ENCODE measurements at regions not wholly inside any gene's neighbourhood (a gene's known extent, or its start where the extent isn't known, plus 50 kb on each side); places are given as distances from the start of the nearest gene placed in this dataset.

GRCh38 chr5:89080467-89081116 is 197.6 kb upstream of the MEF2C start:
- TF ChIP-seq EP300 (IDR thresholded peaks at IDR 0.05) = no peak
- no peak for TF ChIP-seq CTCF (IDR thresholded peaks at IDR 0.05)
- TF ChIP-seq POLR2A (IDR thresholded peaks at IDR 0.05) = no peak
- TF ChIP-seq POLR2AphosphoS5 (IDR thresholded peaks at IDR 0.05) = no peak
- H3K4me1 ChIP-seq = no peaks in the 10 kb centered on the region
- no peak for ATAC-seq
- H3K9me3 ChIP-seq = no peaks in the 10 kb centered on the region
- no peaks in the 10 kb centered on the region for H3K36me3 ChIP-seq
- H3K27me3 ChIP-seq = no peaks in the 10 kb centered on the region
- WGBS, 2 donors (ENCODE audit: low coverage in 1 of 2) = 92 to 93% methylated on average over 5 of the region's 5 CpGs
- H3K4me3 ChIP-seq = no peak overlapping the region
- no peak overlapping the region for H3K27ac ChIP-seq

- TF ChIP-seq EP300 (IDR thresholded peaks at IDR 0.05) (no peak), POLR2AphosphoS5 (IDR thresholded peaks at IDR 0.05) (no peak), POLR2A (IDR thresholded peaks at IDR 0.05) (no peak)
- no peak overlapping the region for H3K27ac ChIP-seq
- no peaks in the 10 kb centered on the region for H3K4me1 ChIP-seq
- WGBS, 2 donors (ENCODE audit: low coverage in 1 of 2) = 66 to 67% methylated on average over 9 to 11 of the region's 11 CpGs
- H3K36me3 ChIP-seq = no peaks in the 10 kb centered on the region
- no peak overlapping the region for H3K4me3 ChIP-seq
- ATAC-seq = no peak
- H3K9me3 ChIP-seq = no peaks in the 10 kb centered on the region
- no peaks in the 10 kb centered on the region for H3K27me3 ChIP-seq
Measured at GRCh38 chr5:89072842-89073672, 190.1 kb upstream of the MEF2C start.

- no peaks in the 10 kb centered on the region for H3K4me1 ChIP-seq
- WGBS, 2 donors (ENCODE audit: low coverage in 1 of 2) = 74 to 85% methylated on average over 1 of the region's 1 CpG
- ATAC-seq = no peak
Measured at GRCh38 chr5:89071941-89072331, 189.0 kb upstream of the MEF2C start.

GRCh38 chr5:89071101-89071940 is 188.3 kb upstream of the MEF2C start:
- H3K27ac ChIP-seq = no peak overlapping the region
- 85 to 92% methylated on average over 4 of the region's 4 CpGs for WGBS, 2 donors (ENCODE audit: low coverage in 1 of 2)
- H3K4me1 ChIP-seq = no peaks in the 10 kb centered on the region
- TF ChIP-seq EP300 (IDR thresholded peaks at IDR 0.05) (no peak), CTCF (IDR thresholded peaks at IDR 0.05) (no peak), POLR2A (IDR thresholded peaks at IDR 0.05) (no peak), POLR2AphosphoS5 (IDR thresholded peaks at IDR 0.05) (no peak)
- no peaks in the 10 kb centered on the region for H3K36me3 ChIP-seq
- no peaks in the 10 kb centered on the region for H3K27me3 ChIP-seq
- ATAC-seq = no peak
- H3K9me3 ChIP-seq = no peaks in the 10 kb centered on the region
- H3K4me3 ChIP-seq = no peak overlapping the region

More at GRCh38 chr5:89071941-89072331, 189.0 kb upstream of the MEF2C start:
- Histone ChIP-seq H3K27me3 (no peaks in the 10 kb centered on the region), H3K27ac (no peak overlapping the region), H3K9me3 (no peaks in the 10 kb centered on the region), H3K36me3 (no peaks in the 10 kb centered on the region), H3K4me3 (no peak overlapping the region)
- TF ChIP-seq CTCF (IDR thresholded peaks at IDR 0.05) (no peak), POLR2A (IDR thresholded peaks at IDR 0.05) (no peak), POLR2AphosphoS5 (IDR thresholded peaks at IDR 0.05) (no peak), EP300 (IDR thresholded peaks at IDR 0.05) (no peak)

GRCh38 chr5:89069591-89069990 is 186.6 kb upstream of the MEF2C start:
- 71 to 82% methylated on average over 2 of the region's 2 CpGs for WGBS, 2 donors (ENCODE audit: low coverage in 1 of 2)
- Histone ChIP-seq H3K4me3 (no peak overlapping the region), H3K36me3 (no peaks in the 10 kb centered on the region), H3K4me1 (no peaks in the 10 kb centered on the region), H3K9me3 (no peaks in the 10 kb centered on the region), H3K27ac (no peak overlapping the region), H3K27me3 (no peaks in the 10 kb centered on the region)
- no peak for ATAC-seq
- no peak for TF ChIP-seq CTCF (IDR thresholded peaks at IDR 0.05)
- TF ChIP-seq POLR2AphosphoS5 (IDR thresholded peaks at IDR 0.05) = no peak
- no peak for TF ChIP-seq POLR2A (IDR thresholded peaks at IDR 0.05)
- no peak for TF ChIP-seq EP300 (IDR thresholded peaks at IDR 0.05)
